Upper lobe of left lung (tissue), 4 donors: ENCODE measurements at regions not wholly inside any gene's neighbourhood (a gene's known extent, or its start where the extent isn't known, plus 50 kb on each side); places are given as distances from the start of the nearest gene placed in this dataset.

Source experiments
- CTCF ChIP-seq, 6 experiments: fragments of 450-650 bp in 4 of 6; fragments of 200-600 bp in 2 of 6; sonication (generic) in 2 of 6; IDR thresholded peaks; one replicate each; pipeline ENCODE4 v1.5.1; 2016 to 2019; ENCODE audit warnings: antibody characterized with exemption in 6 of 6
- POLR2A ChIP-seq, 4 donors: fragments of 450-650 bp; IDR thresholded peaks; one replicate each; pipeline ENCODE4 v1.5.1; 2016 to 2017; ENCODE audit warnings: antibody characterized with exemption in 4 of 4, mild to moderate bottlenecking in 2 of 4
- POLR2AphosphoS5 ChIP-seq, 2 donors: sonication (generic); formaldehyde crosslinking; IDR thresholded peaks; one replicate each; pipeline ENCODE4 v1.5.1; 2017; ENCODE audit warnings: antibody characterized with exemption in 2 of 2

GRCh38 chr10:14384915-14385314 is 54.2 kb upstream of the FRMD4A start:
- no peak for TF ChIP-seq CTCF (IDR thresholded peaks at IDR 0.05)
- no peak for TF ChIP-seq POLR2AphosphoS5 (IDR thresholded peaks at IDR 0.05)
- TF ChIP-seq POLR2A (IDR thresholded peaks at IDR 0.05), result no peak
